ENCODE measurements at regions not wholly inside any gene's neighbourhood (a gene's known extent, or its start where the extent isn't known, plus 50 kb on each side); places are given as distances from the start of the nearest gene placed in this dataset.

- H3K4me3 ChIP-seq: no peak overlapping the region
- H3K27me3 ChIP-seq (replicated peaks; ENCODE audit: insufficient read depth): no peaks in the 10 kb centered on the region
- no peaks in the 10 kb centered on the region for H3K9me3 ChIP-seq
- no peak overlapping the region for H3K27ac ChIP-seq
- no peak for TF ChIP-seq CTCF (IDR thresholded peaks at IDR 0.05)
- no peaks in the 10 kb centered on the region for H3K36me3 ChIP-seq
- no peaks in the 10 kb centered on the region for H3K4me1 ChIP-seq (ENCODE audit: control insufficient read depth in 1 of 2, low read depth in 2 of 2)
- DNase-seq (ENCODE audit: low spot score) (no peak), ATAC-seq (ENCODE audit: insufficient number of reproducible peaks, low FRiP score, low read depth) (no peak)
These were observed 118.6 kb upstream of the ATP1B1 start for GRCh38 chr1:168987923-168988322.

- Histone ChIP-seq H3K4me1 (ENCODE audit: control insufficient read depth in 1 of 2, low read depth in 2 of 2) (no peaks in the 10 kb centered on the region), H3K4me3 (no peak overlapping the region), H3K9me3 (no peaks in the 10 kb centered on the region), H3K36me3 (no peaks in the 10 kb centered on the region), H3K27me3 (replicated peaks; ENCODE audit: insufficient read depth) (no peaks in the 10 kb centered on the region), H3K27ac (no peak overlapping the region)
- ATAC-seq (ENCODE audit: insufficient number of reproducible peaks, low FRiP score, low read depth): no peak
- no peak for TF ChIP-seq CTCF (IDR thresholded peaks at IDR 0.05)
- no peak for DNase-seq (ENCODE audit: low spot score)
These were observed 116.5 kb upstream of the ATP1B1 start for GRCh38 chr1:168989985-168990384.

- Histone ChIP-seq H3K36me3 (no peaks in the 10 kb centered on the region), H3K4me1 (ENCODE audit: control insufficient read depth in 1 of 2, low read depth in 2 of 2) (no peaks in the 10 kb centered on the region), H3K9me3 (no peaks in the 10 kb centered on the region), H3K4me3 (no peak overlapping the region), H3K27me3 (replicated peaks; ENCODE audit: insufficient read depth) (no peaks in the 10 kb centered on the region), H3K27ac (no peak overlapping the region)
- DNase-seq (ENCODE audit: low spot score): no peak
- ATAC-seq (ENCODE audit: insufficient number of reproducible peaks, low FRiP score, low read depth): no peak
- TF ChIP-seq CTCF (IDR thresholded peaks at IDR 0.05): no peak
These were observed 114.6 kb upstream of the ATP1B1 start for GRCh38 chr1:168991667-168992475.

- no peaks in the 10 kb centered on the region for H3K27me3 ChIP-seq (replicated peaks; ENCODE audit: insufficient read depth)
- H3K4me1 ChIP-seq (ENCODE audit: control insufficient read depth in 1 of 2, low read depth in 2 of 2): peaks cover 2 to 13% of the 10 kb centered on the region in 2 donors
- ATAC-seq (ENCODE audit: insufficient number of reproducible peaks, low FRiP score, low read depth): no peak
These were observed 105.1 kb upstream of the ATP1B1 start for GRCh38 chr1:169001353-169001752.

More at GRCh38 chr1:169001353-169001752, 105.1 kb upstream of the ATP1B1 start:
- no peak overlapping the region for H3K27ac ChIP-seq
- H3K9me3 ChIP-seq: no peaks in the 10 kb centered on the region
- H3K36me3 ChIP-seq: no peaks in the 10 kb centered on the region
- no peak for DNase-seq (ENCODE audit: low spot score)
- no peak for TF ChIP-seq CTCF (IDR thresholded peaks at IDR 0.05)
- H3K4me3 ChIP-seq: no peak overlapping the region

All from thoracic aorta (tissue), 2 donors.